HG03095 (cell line): ENCODE measurements at regions not wholly inside any gene's neighbourhood (a gene's known extent, or its start where the extent isn't known, plus 50 kb on each side); places are given as distances from the start of the nearest gene placed in this dataset.
"Not testable (repeated sequence)": the region's sequence is repeated elsewhere in the genome, so short reads cannot be mapped to it uniquely, and the experiment has no call there.

Experiments used
- ATAC-seq: cut with Tn5 transposase; IDR thresholded peaks from one replicate; pipeline ENCODE4 v1.9.1; 2021; ENCODE audit warnings: moderate library complexity; ENCODE audit not compliant: unreplicated experiment

- ATAC-seq, result no peak
These were observed 453.9 kb downstream of the SQOR start for GRCh38 chr15:46088486-46089445.

GRCh38 chr15:46089467-46089935 lies 454.7 kb downstream of the SQOR start:
- ATAC-seq, result no peak

GRCh38 chr15:46091860-46092450 lies 457.1 kb downstream of the SQOR start:
- no peak for ATAC-seq

GRCh38 chr15:46098006-46098405 lies 463.2 kb downstream of the SQOR start:
- ATAC-seq, result not testable (repeated sequence)

- ATAC-seq, result no peak
These were observed 475.9 kb downstream of the SQOR start for GRCh38 chr15:46110755-46111154.

- ATAC-seq, result no peak
These were observed 476.9 kb downstream of the SQOR start for GRCh38 chr15:46111730-46112129.

GRCh38 chr15:46117071-46117470 lies 482.2 kb downstream of the SQOR start:
- no peak for ATAC-seq

GRCh38 chr15:46120713-46121112 lies 485.9 kb downstream of the SQOR start:
- ATAC-seq, result no peak

- no peak for ATAC-seq
These were observed 486.6 kb downstream of the SQOR start for GRCh38 chr15:46121441-46121840.

GRCh38 chr15:46126581-46126980 lies 491.8 kb downstream of the SQOR start:
- no peak for ATAC-seq

- no peak for ATAC-seq
These were observed 492.6 kb downstream of the SQOR start for GRCh38 chr15:46127361-46127874.

GRCh38 chr15:46129145-46129544 lies 494.3 kb downstream of the SQOR start:
- no peak for ATAC-seq

- no peak for ATAC-seq
These were observed 497.0 kb downstream of the SQOR start for GRCh38 chr15:46131876-46132275.

- no peak for ATAC-seq
These were observed 502.6 kb downstream of the SQOR start for GRCh38 chr15:46137443-46137842.

GRCh38 chr15:46146002-46146401 lies 511.2 kb downstream of the SQOR start:
- no peak for ATAC-seq

- no peak for ATAC-seq
These were observed 512.1 kb downstream of the SQOR start for GRCh38 chr15:46146915-46147314.

GRCh38 chr15:46151786-46152185 lies 517.0 kb downstream of the SQOR start:
- ATAC-seq, result no peak

GRCh38 chr15:46166750-46167149 lies 531.9 kb downstream of the SQOR start:
- no peak for ATAC-seq

GRCh38 chr15:46170326-46170725 lies 535.5 kb downstream of the SQOR start:
- ATAC-seq, result no peak

- no peak for ATAC-seq
These were observed 539.3 kb downstream of the SQOR start for GRCh38 chr15:46174122-46174521.

- no peak for ATAC-seq
These were observed 542.4 kb downstream of the SQOR start for GRCh38 chr15:46177219-46177618.

- ATAC-seq, result no peak
These were observed 543.3 kb downstream of the SQOR start for GRCh38 chr15:46178138-46178537.
